ENCODE measurements at regions not wholly inside any gene's neighbourhood (a gene's known extent, or its start where the extent isn't known, plus 50 kb on each side); places are given as distances from the start of the nearest gene placed in this dataset.

DNA sequence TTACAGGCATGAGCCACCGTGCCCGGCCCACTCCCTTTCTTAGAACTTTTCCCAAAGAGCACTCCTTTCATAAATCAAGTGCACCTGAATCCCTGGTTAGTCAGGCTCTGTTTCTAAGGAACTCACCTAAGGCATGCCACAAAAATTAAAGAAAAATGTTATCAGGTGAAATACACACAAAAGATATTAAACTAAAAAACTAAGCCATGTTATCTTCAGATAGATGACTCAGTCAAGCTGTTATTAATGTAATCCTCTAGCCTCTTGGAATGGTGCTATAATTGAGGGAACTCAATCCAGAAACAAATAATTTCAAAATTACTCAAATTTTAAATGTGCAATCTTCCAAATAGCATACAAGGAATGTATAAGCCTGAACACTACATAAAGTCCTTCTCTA, 83.0 kb downstream of the TENT5A start:
- TF ChIP-seq, protein P1, sequence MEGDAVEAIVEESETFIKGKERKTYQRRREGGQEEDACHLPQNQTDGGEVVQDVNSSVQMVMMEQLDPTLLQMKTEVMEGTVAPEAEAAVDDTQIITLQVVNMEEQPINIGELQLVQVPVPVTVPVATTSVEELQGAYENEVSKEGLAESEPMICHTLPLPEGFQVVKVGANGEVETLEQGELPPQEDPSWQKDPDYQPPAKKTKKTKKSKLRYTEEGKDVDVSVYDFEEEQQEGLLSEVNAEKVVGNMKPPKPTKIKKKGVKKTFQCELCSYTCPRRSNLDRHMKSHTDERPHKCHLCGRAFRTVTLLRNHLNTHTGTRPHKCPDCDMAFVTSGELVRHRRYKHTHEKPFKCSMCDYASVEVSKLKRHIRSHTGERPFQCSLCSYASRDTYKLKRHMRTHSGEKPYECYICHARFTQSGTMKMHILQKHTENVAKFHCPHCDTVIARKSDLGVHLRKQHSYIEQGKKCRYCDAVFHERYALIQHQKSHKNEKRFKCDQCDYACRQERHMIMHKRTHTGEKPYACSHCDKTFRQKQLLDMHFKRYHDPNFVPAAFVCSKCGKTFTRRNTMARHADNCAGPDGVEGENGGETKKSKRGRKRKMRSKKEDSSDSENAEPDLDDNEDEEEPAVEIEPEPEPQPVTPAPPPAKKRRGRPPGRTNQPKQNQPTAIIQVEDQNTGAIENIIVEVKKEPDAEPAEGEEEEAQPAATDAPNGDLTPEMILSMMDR (IDR thresholded peaks at IDR 0.05; ENCODE audit: low read depth, low read length) = no peak
- no peak for TF ChIP-seq POLR2A (IDR thresholded peaks at IDR 0.05; ENCODE audit: extremely low read depth, insufficient read length)

Measured in NB4 (cell line).